WTC11 (cell line): ENCODE measurements at regions not wholly inside any gene's neighbourhood (a gene's known extent, or its start where the extent isn't known, plus 50 kb on each side); places are given as distances from the start of the nearest gene placed in this dataset.

Experiments used
- ESRRA ChIP-seq: sonication (generic); formaldehyde crosslinking; IDR thresholded peaks from 2 replicates; pipeline ENCODE4 v1.8.1; 2022; ENCODE audit warnings: mild to moderate bottlenecking, missing genetic modification reagents, borderline replicate concordance
- TF ChIP-seq, protein P1 (sequence below): fragments of 200-600 bp; IDR thresholded peaks from 2 replicates; pipeline ENCODE4 v1.8.0; 2022; ENCODE audit warnings: antibody characterized with exemption
- TF ChIP-seq, protein P2 (sequence below): sonication (generic); formaldehyde crosslinking; IDR thresholded peaks from 2 replicates; pipeline ENCODE4 v1.8.0; 2022; ENCODE audit warnings: mild to moderate bottlenecking, missing genetic modification reagents
- TF ChIP-seq, protein P3 (sequence below): sonication (generic); formaldehyde crosslinking; IDR thresholded peaks from 2 replicates; pipeline ENCODE4 v1.8.0; 2023; ENCODE audit warnings: missing genetic modification reagents
- TF ChIP-seq, protein P4 (sequence below): sonication (generic); formaldehyde crosslinking; IDR thresholded peaks from 2 replicates; pipeline ENCODE4 v1.8.0; 2023; ENCODE audit warnings: mild to moderate bottlenecking, missing genetic modification reagents

DNA sequence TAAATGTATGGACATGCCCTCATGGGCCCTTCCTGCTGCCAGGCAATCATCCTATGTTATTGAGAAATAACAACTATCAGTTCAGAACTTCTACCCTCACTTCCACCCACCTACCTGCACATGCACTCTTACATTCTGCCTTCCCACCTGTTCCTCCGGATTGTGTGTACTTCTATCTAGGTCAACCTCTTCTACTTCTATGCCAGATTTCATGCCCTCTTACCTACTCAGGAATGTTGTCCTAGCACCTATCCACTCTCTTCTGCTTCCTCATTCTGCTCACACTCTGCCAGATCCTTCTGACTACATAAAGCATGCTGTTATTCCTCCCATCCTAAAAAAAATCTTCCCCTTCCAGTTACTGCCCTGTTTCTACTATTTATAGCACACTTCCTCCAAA, 333.5 kb downstream of the IRS1 start:
- TF ChIP-seq, protein P1, sequence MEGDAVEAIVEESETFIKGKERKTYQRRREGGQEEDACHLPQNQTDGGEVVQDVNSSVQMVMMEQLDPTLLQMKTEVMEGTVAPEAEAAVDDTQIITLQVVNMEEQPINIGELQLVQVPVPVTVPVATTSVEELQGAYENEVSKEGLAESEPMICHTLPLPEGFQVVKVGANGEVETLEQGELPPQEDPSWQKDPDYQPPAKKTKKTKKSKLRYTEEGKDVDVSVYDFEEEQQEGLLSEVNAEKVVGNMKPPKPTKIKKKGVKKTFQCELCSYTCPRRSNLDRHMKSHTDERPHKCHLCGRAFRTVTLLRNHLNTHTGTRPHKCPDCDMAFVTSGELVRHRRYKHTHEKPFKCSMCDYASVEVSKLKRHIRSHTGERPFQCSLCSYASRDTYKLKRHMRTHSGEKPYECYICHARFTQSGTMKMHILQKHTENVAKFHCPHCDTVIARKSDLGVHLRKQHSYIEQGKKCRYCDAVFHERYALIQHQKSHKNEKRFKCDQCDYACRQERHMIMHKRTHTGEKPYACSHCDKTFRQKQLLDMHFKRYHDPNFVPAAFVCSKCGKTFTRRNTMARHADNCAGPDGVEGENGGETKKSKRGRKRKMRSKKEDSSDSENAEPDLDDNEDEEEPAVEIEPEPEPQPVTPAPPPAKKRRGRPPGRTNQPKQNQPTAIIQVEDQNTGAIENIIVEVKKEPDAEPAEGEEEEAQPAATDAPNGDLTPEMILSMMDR = no peak
- TF ChIP-seq, protein P2, sequence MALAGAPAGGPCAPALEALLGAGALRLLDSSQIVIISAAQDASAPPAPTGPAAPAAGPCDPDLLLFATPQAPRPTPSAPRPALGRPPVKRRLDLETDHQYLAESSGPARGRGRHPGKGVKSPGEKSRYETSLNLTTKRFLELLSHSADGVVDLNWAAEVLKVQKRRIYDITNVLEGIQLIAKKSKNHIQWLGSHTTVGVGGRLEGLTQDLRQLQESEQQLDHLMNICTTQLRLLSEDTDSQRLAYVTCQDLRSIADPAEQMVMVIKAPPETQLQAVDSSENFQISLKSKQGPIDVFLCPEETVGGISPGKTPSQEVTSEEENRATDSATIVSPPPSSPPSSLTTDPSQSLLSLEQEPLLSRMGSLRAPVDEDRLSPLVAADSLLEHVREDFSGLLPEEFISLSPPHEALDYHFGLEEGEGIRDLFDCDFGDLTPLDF = no peak
- no peak for TF ChIP-seq ESRRA (CRISPR knock-in tag)
- TF ChIP-seq, protein P3, sequence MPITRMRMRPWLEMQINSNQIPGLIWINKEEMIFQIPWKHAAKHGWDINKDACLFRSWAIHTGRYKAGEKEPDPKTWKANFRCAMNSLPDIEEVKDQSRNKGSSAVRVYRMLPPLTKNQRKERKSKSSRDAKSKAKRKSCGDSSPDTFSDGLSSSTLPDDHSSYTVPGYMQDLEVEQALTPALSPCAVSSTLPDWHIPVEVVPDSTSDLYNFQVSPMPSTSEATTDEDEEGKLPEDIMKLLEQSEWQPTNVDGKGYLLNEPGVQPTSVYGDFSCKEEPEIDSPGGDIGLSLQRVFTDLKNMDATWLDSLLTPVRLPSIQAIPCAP = no peak
- TF ChIP-seq, protein P4, sequence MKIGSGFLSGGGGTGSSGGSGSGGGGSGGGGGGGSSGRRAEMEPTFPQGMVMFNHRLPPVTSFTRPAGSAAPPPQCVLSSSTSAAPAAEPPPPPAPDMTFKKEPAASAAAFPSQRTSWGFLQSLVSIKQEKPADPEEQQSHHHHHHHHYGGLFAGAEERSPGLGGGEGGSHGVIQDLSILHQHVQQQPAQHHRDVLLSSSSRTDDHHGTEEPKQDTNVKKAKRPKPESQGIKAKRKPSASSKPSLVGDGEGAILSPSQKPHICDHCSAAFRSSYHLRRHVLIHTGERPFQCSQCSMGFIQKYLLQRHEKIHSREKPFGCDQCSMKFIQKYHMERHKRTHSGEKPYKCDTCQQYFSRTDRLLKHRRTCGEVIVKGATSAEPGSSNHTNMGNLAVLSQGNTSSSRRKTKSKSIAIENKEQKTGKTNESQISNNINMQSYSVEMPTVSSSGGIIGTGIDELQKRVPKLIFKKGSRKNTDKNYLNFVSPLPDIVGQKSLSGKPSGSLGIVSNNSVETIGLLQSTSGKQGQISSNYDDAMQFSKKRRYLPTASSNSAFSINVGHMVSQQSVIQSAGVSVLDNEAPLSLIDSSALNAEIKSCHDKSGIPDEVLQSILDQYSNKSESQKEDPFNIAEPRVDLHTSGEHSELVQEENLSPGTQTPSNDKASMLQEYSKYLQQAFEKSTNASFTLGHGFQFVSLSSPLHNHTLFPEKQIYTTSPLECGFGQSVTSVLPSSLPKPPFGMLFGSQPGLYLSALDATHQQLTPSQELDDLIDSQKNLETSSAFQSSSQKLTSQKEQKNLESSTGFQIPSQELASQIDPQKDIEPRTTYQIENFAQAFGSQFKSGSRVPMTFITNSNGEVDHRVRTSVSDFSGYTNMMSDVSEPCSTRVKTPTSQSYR (CRISPR knock-in tag) = no peak
